Kidney (tissue), 13 donors: ENCODE measurements at regions not wholly inside any gene's neighbourhood (a gene's known extent, or its start where the extent isn't known, plus 50 kb on each side); places are given as distances from the start of the nearest gene placed in this dataset.

ENCODE experiments used
- DNase-seq, 5 donors: peaks; one replicate each; pipeline ENCODE4 v3.0.0-alpha.2; 2013 to 2020
- FAIRE-seq: peaks from 2 replicates; lab custom pipeline; 2012; peaks lifted over from hg19 to GRCh38; lab: Jason Lieb, UNC
- H3K27ac ChIP-seq, 2 donors: one replicate each; pipeline ENCODE4 v1.7.0; 2013; ENCODE audit warnings: low read depth in 2 of 2, low read length in 2 of 2, inconsistent platforms in 1 of 2
- H3K27me3 ChIP-seq: one replicate; pipeline ENCODE4 v1.7.1; 2013; ENCODE audit warnings: low read length, inconsistent platforms; ENCODE audit not compliant: control insufficient read depth, insufficient read depth
- H3K36me3 ChIP-seq, 3 donors: one replicate each; pipeline versions ENCODE4 v1.7.0 to v1.7.1; 2013; ENCODE audit warnings: low read length in 3 of 3, control low read depth in 1 of 3, inconsistent platforms in 1 of 3; ENCODE audit not compliant: insufficient read depth in 3 of 3, control insufficient read depth in 2 of 3
- H3K4me1 ChIP-seq, 3 donors: one replicate each; pipeline versions ENCODE4 v1.7.0 to v1.7.1; 2013; ENCODE audit warnings: low read length in 3 of 3, inconsistent platforms in 1 of 3, low read depth in 1 of 3; ENCODE audit not compliant: control insufficient read depth in 2 of 3, insufficient read depth in 2 of 3
- H3K4me3 ChIP-seq, 3 donors: one replicate each; pipeline versions ENCODE4 v1.7.0 to v1.8.1; 2013; ENCODE audit warnings: low read length in 3 of 3, control low read depth in 1 of 3, inconsistent platforms in 1 of 3
- H3K9ac ChIP-seq, 3 donors: one replicate each; pipeline versions ENCODE4 v1.7.0 to v1.7.1; 2013; ENCODE audit warnings: low read length in 3 of 3, control low read depth in 1 of 3, inconsistent platforms in 1 of 3
- H3K9me3 ChIP-seq, 3 donors: one replicate each; pipeline versions ENCODE4 v1.7.0 to v1.7.1; 2013; ENCODE audit warnings: low read length in 3 of 3, control low read depth in 1 of 3, inconsistent platforms in 1 of 3; ENCODE audit not compliant: control insufficient read depth in 2 of 3, insufficient read depth in 1 of 3
- intact Hi-C: fragments of 100-400 bp; cut with DNase I; formaldehyde crosslinking; loops from one replicate; pipeline ENCODE4 v1.11.1; 2022
- TF ChIP-seq, protein P1 (sequence below): IDR thresholded peaks from 3 replicates; pipeline ENCODE4 v1.5.1; 2012; ENCODE audit warnings: mild to moderate bottlenecking, moderate library complexity, borderline replicate concordance; ENCODE audit not compliant: insufficient read depth; ENCODE audit errors: extremely low read depth
- donor health status: control.
- donor health status: control.
- donor health status: control.
- donor health status: control.
- donor health status: control.
- donor health status: DM: yes; HTN: yes; CAD: no.
- donor health status: Normal renal cell carcinoma (clear cell type).

DNA sequence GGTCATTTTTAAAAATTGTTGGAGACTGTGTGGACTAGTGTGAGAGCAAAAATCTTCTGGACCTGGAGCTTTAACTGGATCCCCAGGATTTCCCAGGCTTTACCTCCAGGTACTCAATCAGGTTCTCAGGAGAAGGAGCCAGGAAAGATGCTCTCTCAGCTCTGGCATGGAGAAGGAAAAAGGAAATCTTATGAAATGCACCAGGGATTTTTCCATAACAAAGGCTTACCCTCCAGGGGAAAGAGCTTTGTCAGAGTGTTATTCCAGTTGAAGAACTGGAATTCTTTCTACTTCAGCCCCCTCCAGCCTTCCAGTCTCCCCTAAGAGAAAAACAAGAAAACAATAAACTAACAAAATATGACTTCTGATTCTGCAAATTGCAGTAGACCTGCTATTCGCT, 436.7 kb upstream of the ANKRD30A start:
- intact Hi-C loops: no loop called here
- Histone ChIP-seq H3K4me1 (no peaks in the 10 kb centered on the region), H3K36me3 (no peaks in the 10 kb centered on the region), H3K27ac (no peak overlapping the region), H3K4me3 (no peak overlapping the region), H3K9ac (no peak overlapping the region), H3K9me3 (no peaks in the 10 kb centered on the region), H3K27me3 (no peaks in the 10 kb centered on the region)
- DNase-seq (no peak), FAIRE-seq (no peak)
- TF ChIP-seq, protein P1, sequence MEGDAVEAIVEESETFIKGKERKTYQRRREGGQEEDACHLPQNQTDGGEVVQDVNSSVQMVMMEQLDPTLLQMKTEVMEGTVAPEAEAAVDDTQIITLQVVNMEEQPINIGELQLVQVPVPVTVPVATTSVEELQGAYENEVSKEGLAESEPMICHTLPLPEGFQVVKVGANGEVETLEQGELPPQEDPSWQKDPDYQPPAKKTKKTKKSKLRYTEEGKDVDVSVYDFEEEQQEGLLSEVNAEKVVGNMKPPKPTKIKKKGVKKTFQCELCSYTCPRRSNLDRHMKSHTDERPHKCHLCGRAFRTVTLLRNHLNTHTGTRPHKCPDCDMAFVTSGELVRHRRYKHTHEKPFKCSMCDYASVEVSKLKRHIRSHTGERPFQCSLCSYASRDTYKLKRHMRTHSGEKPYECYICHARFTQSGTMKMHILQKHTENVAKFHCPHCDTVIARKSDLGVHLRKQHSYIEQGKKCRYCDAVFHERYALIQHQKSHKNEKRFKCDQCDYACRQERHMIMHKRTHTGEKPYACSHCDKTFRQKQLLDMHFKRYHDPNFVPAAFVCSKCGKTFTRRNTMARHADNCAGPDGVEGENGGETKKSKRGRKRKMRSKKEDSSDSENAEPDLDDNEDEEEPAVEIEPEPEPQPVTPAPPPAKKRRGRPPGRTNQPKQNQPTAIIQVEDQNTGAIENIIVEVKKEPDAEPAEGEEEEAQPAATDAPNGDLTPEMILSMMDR: no peak

DNA sequence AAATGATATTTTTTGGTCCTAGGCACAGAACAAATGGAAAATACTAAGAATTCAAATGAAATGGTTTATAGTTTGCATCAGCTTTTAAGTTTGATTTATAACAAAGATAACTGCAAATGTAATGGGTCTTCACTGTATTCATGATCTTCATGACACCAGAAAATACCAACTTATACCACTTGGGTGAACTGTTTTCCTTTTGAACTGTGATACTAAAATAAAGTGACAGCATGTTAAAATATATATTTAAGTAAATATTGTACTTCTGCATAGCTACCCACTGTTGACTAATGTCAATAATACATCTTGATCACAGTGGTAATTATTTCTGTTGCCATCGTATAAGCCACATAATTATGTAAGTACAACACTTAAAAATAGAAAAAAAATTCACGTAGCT, 442.0 kb upstream of the ANKRD30A start:
- H3K27ac ChIP-seq: no peak overlapping the region
- no peaks in the 10 kb centered on the region for H3K27me3 ChIP-seq
- no peaks in the 10 kb centered on the region for H3K36me3 ChIP-seq
- intact Hi-C loops: no loop called here
- no peak overlapping the region for H3K9ac ChIP-seq
- DNase-seq (no peak), FAIRE-seq (no peak)
- no peak overlapping the region for H3K4me3 ChIP-seq
- TF ChIP-seq, protein P1: no peak
- no peaks in the 10 kb centered on the region for H3K4me1 ChIP-seq
- no peaks in the 10 kb centered on the region for H3K9me3 ChIP-seq

DNA sequence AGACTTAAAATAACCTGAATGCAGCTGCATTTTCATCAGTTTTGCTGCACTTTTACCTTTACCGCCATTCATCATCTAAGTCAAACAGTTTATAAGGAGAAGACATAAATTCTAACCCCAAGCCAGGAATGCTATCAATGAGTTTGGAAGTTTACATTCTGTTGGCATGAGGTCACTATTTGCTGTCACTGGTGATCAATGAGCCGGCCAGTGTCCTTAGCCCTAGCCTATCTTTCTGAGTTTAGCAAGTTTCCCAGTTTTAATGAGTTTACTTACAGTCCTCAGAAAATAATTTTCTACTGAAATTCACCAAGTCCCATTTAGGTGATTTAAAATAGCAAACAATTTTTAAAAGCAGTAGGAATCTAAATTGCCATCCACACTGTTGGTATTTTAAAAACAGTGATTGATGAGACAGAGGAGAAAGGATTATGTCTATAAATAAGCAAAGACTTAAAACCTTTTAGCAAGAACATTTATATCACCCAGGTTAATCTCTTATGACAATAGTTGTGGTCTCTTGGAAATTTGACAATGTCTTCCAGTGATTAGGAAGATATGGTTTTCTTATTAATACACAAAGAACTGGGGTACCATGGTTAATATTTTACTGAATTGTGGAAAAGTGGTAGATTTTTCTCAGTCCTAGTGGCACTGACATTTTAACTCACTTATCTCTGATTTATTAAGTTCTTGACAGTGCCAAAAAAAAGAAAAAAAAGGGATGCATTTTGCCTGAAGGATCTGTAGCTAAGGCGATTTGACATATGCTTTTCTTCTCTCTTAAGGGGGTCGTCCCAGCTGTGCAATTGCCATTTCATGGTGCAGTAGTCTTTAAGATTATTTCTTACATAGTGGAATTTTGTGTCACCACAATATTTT, 443.4 kb upstream of the ANKRD30A start:
- H3K36me3 ChIP-seq: no peaks in the 10 kb centered on the region
- no peaks in the 10 kb centered on the region for H3K9me3 ChIP-seq
- H3K27ac ChIP-seq: no peak overlapping the region
- TF ChIP-seq, protein P1: no peak
- DNase-seq (peak in 2 of 5 donors; percentile 32 to 56), FAIRE-seq (no peak)
- H3K9ac ChIP-seq: no peak overlapping the region
- no peaks in the 10 kb centered on the region for H3K4me1 ChIP-seq
- H3K27me3 ChIP-seq: no peaks in the 10 kb centered on the region
- intact Hi-C loops: no loop called here
- no peak overlapping the region for H3K4me3 ChIP-seq
